Neural cell (in vitro differentiated cells): ENCODE measurements at regions not wholly inside any gene's neighbourhood (a gene's known extent, or its start where the extent isn't known, plus 50 kb on each side); places are given as distances from the start of the nearest gene placed in this dataset.

ENCODE experiments used
- H2AFZ ChIP-seq: fragments of 200-600, 300-800 bp; sonication (generic), shearing (Covaris generic); 2 replicates; pipeline ENCODE4 v1.6.0; 2014; ENCODE audit warnings: low read depth, mild to moderate bottlenecking, antibody characterized with exemption, low read length, moderate library complexity
- H3F3A ChIP-seq: fragments of 200-600 bp; shearing (Covaris generic); 2 replicates; pipeline ENCODE4 v1.6.1; 2016; ENCODE audit warnings: mild to moderate bottlenecking, moderate library complexity, mixed read lengths, antibody characterized with exemption, low read length; ENCODE audit not compliant: insufficient read depth, poor library complexity, severe bottlenecking
- H3K27ac ChIP-seq: fragments of 200-600, 300-800 bp; sonication (generic), shearing (Covaris generic); 2 replicates; pipeline ENCODE4 v1.5.1; 2014; ENCODE audit warnings: mild to moderate bottlenecking, low read length, moderate library complexity
- H3K27me3 ChIP-seq: fragments of 300-800, 200-600 bp; sonication (generic), shearing (Covaris generic); 2 replicates; pipeline ENCODE4 v1.6.0; 2014; ENCODE audit warnings: mild to moderate bottlenecking, low read depth, low read length, moderate library complexity; ENCODE audit not compliant: insufficient read depth
- H3K36me3 ChIP-seq: fragments of 300-800, 200-600 bp; sonication (generic), shearing (Covaris generic); 2 replicates; pipeline ENCODE4 v1.5.1; 2014; ENCODE audit warnings: mild to moderate bottlenecking, antibody characterized with exemption, low read length, moderate library complexity; ENCODE audit not compliant: insufficient read depth
- H3K4me2 ChIP-seq: fragments of 300-800, 200-600 bp; sonication (generic), shearing (Covaris generic); 2 replicates; pipeline ENCODE4 v1.6.0; 2014; ENCODE audit warnings: mild to moderate bottlenecking, low read length
- H3K4me3 ChIP-seq: fragments of 300-800, 200-600 bp; sonication (generic), shearing (Covaris generic); 2 replicates; pipeline ENCODE4 v1.5.1; 2014; ENCODE audit warnings: mild to moderate bottlenecking, low read length, moderate library complexity
- H3K79me2 ChIP-seq: fragments of 200-600 bp; shearing (Covaris generic); replicated peaks from 2 replicates; pipeline ENCODE4 v1.6.0; 2014; ENCODE audit warnings: mild to moderate bottlenecking, low read length, moderate library complexity; ENCODE audit not compliant: insufficient read depth
- H3K9ac ChIP-seq: fragments of 300-800, 200-600 bp; sonication (generic), shearing (Covaris generic); 2 replicates; pipeline ENCODE4 v1.6.1; 2016; ENCODE audit warnings: mild to moderate bottlenecking, low read length, mixed read lengths
- H3K9me2 ChIP-seq: fragments of 200-600 bp; shearing (Covaris generic); 2 replicates; pipeline ENCODE4 v1.6.1; 2016; ENCODE audit warnings: mild to moderate bottlenecking, low read length, mixed read lengths; ENCODE audit not compliant: insufficient read depth
- H3K9me3 ChIP-seq: fragments of 200-600, 300-800 bp; sonication (generic), shearing (Covaris generic); 2 replicates; pipeline ENCODE4 v1.6.1; 2016; ENCODE audit warnings: mild to moderate bottlenecking, mixed run types, low read length, moderate library complexity, mixed read lengths
- H4K20me1 ChIP-seq: fragments of 200-600 bp; shearing (Covaris generic); 2 replicates; pipeline ENCODE4 v1.6.1; 2016; ENCODE audit warnings: mild to moderate bottlenecking, mixed run types; ENCODE audit not compliant: insufficient read depth
- CTCF ChIP-seq: fragments of 450-650 bp; IDR thresholded peaks from 2 replicates; pipeline ENCODE4 v1.5.1; 2014; ENCODE audit warnings: antibody characterized with exemption, mild to moderate bottlenecking, moderate library complexity; ENCODE audit not compliant: poor library complexity, severe bottlenecking
- EP300 ChIP-seq: fragments of 450-650 bp; conservative IDR thresholded peaks from 2 replicates; pipeline ENCODE4 v1.6.1; 2014; ENCODE audit warnings: antibody characterized with exemption, mild to moderate bottlenecking, moderate library complexity; ENCODE audit not compliant: poor library complexity, severe bottlenecking
- EZH2 ChIP-seq: fragments of 200-600, 300-800 bp; shearing (Covaris generic), sonication (generic); IDR thresholded peaks from 2 replicates; pipeline ENCODE4 v1.6.1; 2014; ENCODE audit warnings: antibody characterized with exemption, low read length, borderline replicate concordance, mild to moderate bottlenecking; ENCODE audit not compliant: insufficient read depth, poor library complexity, severe bottlenecking
- MXI1 ChIP-seq: fragments of 450-650 bp; conservative IDR thresholded peaks from 2 replicates; pipeline ENCODE4 v1.6.1; 2014; ENCODE audit warnings: antibody characterized with exemption, mild to moderate bottlenecking; ENCODE audit not compliant: poor library complexity, severe bottlenecking
- POLR2AphosphoS5 ChIP-seq: IDR thresholded peaks from 2 replicates; pipeline ENCODE4 v1.6.1; 2012
- RAD21 ChIP-seq: fragments of 450-650 bp; conservative IDR thresholded peaks from 2 replicates; pipeline ENCODE4 v1.6.1; 2014; ENCODE audit warnings: antibody characterized with exemption, mild to moderate bottlenecking, moderate library complexity
- REST ChIP-seq: IDR thresholded peaks from 2 replicates; pipeline ENCODE4 v1.6.1; 2012; ENCODE audit warnings: borderline replicate concordance
- SMC3 ChIP-seq: fragments of 450-650 bp; conservative IDR thresholded peaks from 2 replicates; pipeline ENCODE4 v1.6.1; 2014; ENCODE audit warnings: antibody characterized with exemption, mild to moderate bottlenecking, moderate library complexity; ENCODE audit not compliant: poor library complexity
- TAF1 ChIP-seq: IDR thresholded peaks from 2 replicates; pipeline ENCODE4 v1.6.1; 2012; ENCODE audit warnings: low read depth

- Histone ChIP-seq H3K9ac (no peak overlapping the region), H4K20me1 (no peaks in the 10 kb centered on the region), H3K36me3 (no peaks in the 10 kb centered on the region), H3K27ac (no peak overlapping the region), H3F3A (no peaks in the 10 kb centered on the region), H3K9me3 (no peaks in the 10 kb centered on the region), H2AFZ (no peak overlapping the region), H3K79me2 (no peaks in the 10 kb centered on the region), H3K4me3 (no peak overlapping the region), H3K9me2 (no peaks in the 10 kb centered on the region), H3K27me3 (no peaks in the 10 kb centered on the region), H3K4me2 (no peak overlapping the region)
- TF ChIP-seq CTCF (no peak), EP300 (no peak), SMC3 (no peak), POLR2AphosphoS5 (no peak), TAF1 (no peak), REST (no peak), RAD21 (no peak), MXI1 (no peak), EZH2 (no peak)
Measured at GRCh38 chr5:144538845-144539244, 368.2 kb downstream of the KCTD16 start.
